HUES6 (cell line): ENCODE measurements at regions not wholly inside any gene's neighbourhood (a gene's known extent, or its start where the extent isn't known, plus 50 kb on each side); places are given as distances from the start of the nearest gene placed in this dataset.
"Not testable (repeated sequence)": the region's sequence is repeated elsewhere in the genome, so short reads cannot be mapped to it uniquely, and the experiment has no call there.

Experiments used
- H3K27ac ChIP-seq: 2 replicates; pipeline ENCODE4 v1.7.0; 2013; ENCODE audit warnings: low read depth, mild to moderate bottlenecking, low read length, inconsistent platforms
- H3K27me3 ChIP-seq: 2 replicates; pipeline ENCODE4 v1.6.1; 2013; ENCODE audit warnings: low read length; ENCODE audit not compliant: control insufficient read depth, insufficient read depth
- H3K36me3 ChIP-seq: 2 replicates; pipeline ENCODE4 v1.6.1; 2013; ENCODE audit warnings: low read length; ENCODE audit not compliant: control insufficient read depth, insufficient read depth
- H3K4me1 ChIP-seq: 2 replicates; pipeline ENCODE4 v1.6.1; 2013; ENCODE audit warnings: low read length; ENCODE audit not compliant: control insufficient read depth, insufficient read depth
- H3K4me3 ChIP-seq: 2 replicates; pipeline ENCODE4 v1.5.1; 2013; ENCODE audit warnings: low read depth, low read length
- H3K9ac ChIP-seq: one replicate; pipeline ENCODE4 v1.6.1; 2013; ENCODE audit warnings: mild to moderate bottlenecking, low read length
- H3K9me3 ChIP-seq: 2 replicates; pipeline ENCODE4 v1.6.1; 2013; ENCODE audit warnings: low read depth, low read length; ENCODE audit not compliant: control insufficient read depth, insufficient read depth

- H3K9me3 ChIP-seq: no peaks in the 10 kb centered on the region
Observed at GRCh38 chr20:40046703-40047102, 642.3 kb downstream of the MAFB start.

GRCh38 chr20:40037511-40037910 is 651.5 kb downstream of the MAFB start:
- Histone ChIP-seq H3K9me3 (no peaks in the 10 kb centered on the region), H3K27ac (no peak overlapping the region), H3K9ac (no peak overlapping the region), H3K4me3 (no peak overlapping the region), H3K27me3 (no peaks in the 10 kb centered on the region), H3K36me3 (no peaks in the 10 kb centered on the region), H3K4me1 (no peaks in the 10 kb centered on the region)

More at GRCh38 chr20:40046703-40047102, 642.3 kb downstream of the MAFB start:
- H3K9ac ChIP-seq: no peak overlapping the region
- no peaks in the 10 kb centered on the region for H3K27me3 ChIP-seq
- no peaks in the 10 kb centered on the region for H3K36me3 ChIP-seq
- no peak overlapping the region for H3K4me3 ChIP-seq
- no peak overlapping the region for H3K27ac ChIP-seq
- no peaks in the 10 kb centered on the region for H3K4me1 ChIP-seq

GRCh38 chr20:40029589-40029988 is 659.4 kb downstream of the MAFB start:
- Histone ChIP-seq H3K4me1 (no peaks in the 10 kb centered on the region), H3K27me3 (no peaks in the 10 kb centered on the region), H3K36me3 (no peaks in the 10 kb centered on the region), H3K9me3 (no peaks in the 10 kb centered on the region), H3K27ac (no peak overlapping the region), H3K9ac (no peak overlapping the region), H3K4me3 (no peak overlapping the region)

- Histone ChIP-seq H3K9ac (no peak overlapping the region), H3K4me1 (no peaks in the 10 kb centered on the region)
Observed at GRCh38 chr20:40019510-40019909, 669.5 kb downstream of the MAFB start.

GRCh38 chr20:40017765-40018164 is 671.3 kb downstream of the MAFB start:
- H3K27ac ChIP-seq: no peak overlapping the region
- no peak overlapping the region for H3K9ac ChIP-seq
- H3K4me3 ChIP-seq: no peak overlapping the region
- no peaks in the 10 kb centered on the region for H3K4me1 ChIP-seq
- H3K27me3 ChIP-seq: no peaks in the 10 kb centered on the region
- H3K36me3 ChIP-seq: no peaks in the 10 kb centered on the region
- H3K9me3 ChIP-seq: no peaks in the 10 kb centered on the region

More at GRCh38 chr20:40019510-40019909, 669.5 kb downstream of the MAFB start:
- H3K27ac ChIP-seq: no peak overlapping the region
- no peaks in the 10 kb centered on the region for H3K9me3 ChIP-seq
- H3K27me3 ChIP-seq: no peaks in the 10 kb centered on the region
- no peak overlapping the region for H3K4me3 ChIP-seq
- H3K36me3 ChIP-seq: no peaks in the 10 kb centered on the region

GRCh38 chr20:40016890-40017289 is 672.1 kb downstream of the MAFB start:
- Histone ChIP-seq H3K4me1 (no peaks in the 10 kb centered on the region), H3K4me3 (no peak overlapping the region), H3K27ac (no peak overlapping the region), H3K9ac (no peak overlapping the region), H3K27me3 (no peaks in the 10 kb centered on the region), H3K9me3 (no peaks in the 10 kb centered on the region), H3K36me3 (no peaks in the 10 kb centered on the region)

- H3K27me3 ChIP-seq: no peaks in the 10 kb centered on the region
- no peaks in the 10 kb centered on the region for H3K9me3 ChIP-seq
- no peaks in the 10 kb centered on the region for H3K36me3 ChIP-seq
- no peak overlapping the region for H3K9ac ChIP-seq
- no peaks in the 10 kb centered on the region for H3K4me1 ChIP-seq
- H3K4me3 ChIP-seq: no peak overlapping the region
- H3K27ac ChIP-seq: no peak overlapping the region
Observed at GRCh38 chr20:40016392-40016791, 672.6 kb downstream of the MAFB start.

- H3K4me3 ChIP-seq, H3K27ac ChIP-seq, H3K9ac ChIP-seq, H3K27me3 ChIP-seq, H3K36me3 ChIP-seq, H3K9me3 ChIP-seq, H3K4me1 ChIP-seq: not testable (repeated sequence)
Observed at GRCh38 chr20:40012026-40012425, 677.0 kb downstream of the MAFB start.

- Histone ChIP-seq H3K27me3 (no peaks in the 10 kb centered on the region), H3K9ac (no peak overlapping the region), H3K27ac (no peak overlapping the region), H3K9me3 (no peaks in the 10 kb centered on the region; the same call in 1 of the 2 replicates), H3K4me1 (no peaks in the 10 kb centered on the region), H3K36me3 (no peaks in the 10 kb centered on the region), H3K4me3 (no peak overlapping the region)
Observed at GRCh38 chr20:40010483-40010882, 678.6 kb downstream of the MAFB start.

GRCh38 chr20:40009542-40009941 is 679.5 kb downstream of the MAFB start:
- H3K9ac ChIP-seq: no peak overlapping the region
- H3K36me3 ChIP-seq: no peaks in the 10 kb centered on the region
- H3K9me3 ChIP-seq: no peaks in the 10 kb centered on the region; the same call in 1 of the 2 replicates
- H3K27me3 ChIP-seq: no peaks in the 10 kb centered on the region
- H3K4me1 ChIP-seq: no peaks in the 10 kb centered on the region
- no peak overlapping the region for H3K27ac ChIP-seq
- no peak overlapping the region for H3K4me3 ChIP-seq

- no peak overlapping the region for H3K27ac ChIP-seq
- no peaks in the 10 kb centered on the region for H3K27me3 ChIP-seq
- H3K4me3 ChIP-seq: no peak overlapping the region
- H3K36me3 ChIP-seq: no peaks in the 10 kb centered on the region
- no peaks in the 10 kb centered on the region for H3K4me1 ChIP-seq
- H3K9me3 ChIP-seq: no peaks in the 10 kb centered on the region; the same call in 1 of the 2 replicates
- no peak overlapping the region for H3K9ac ChIP-seq
Observed at GRCh38 chr20:40008177-40008576, 680.9 kb downstream of the MAFB start.
